IPS-18a (cell line): ENCODE measurements at regions not wholly inside any gene's neighbourhood (a gene's known extent, or its start where the extent isn't known, plus 50 kb on each side); places are given as distances from the start of the nearest gene placed in this dataset.

Experiments
- H3K27ac ChIP-seq: one replicate; pipeline ENCODE4 v1.5.1; 2013; ENCODE audit warnings: low read length
- H3K27me3 ChIP-seq: one replicate; pipeline ENCODE4 v1.6.1; 2013; ENCODE audit warnings: mild to moderate bottlenecking, low read length; ENCODE audit not compliant: control insufficient read depth, insufficient read depth
- H3K36me3 ChIP-seq: one replicate; pipeline ENCODE4 v1.6.1; 2013; ENCODE audit warnings: low read depth, low read length; ENCODE audit not compliant: control insufficient read depth
- H3K4me1 ChIP-seq: one replicate; pipeline ENCODE4 v1.6.1; 2013; ENCODE audit warnings: low read depth, low read length; ENCODE audit not compliant: control insufficient read depth
- H3K4me3 ChIP-seq: one replicate; pipeline ENCODE4 v1.5.1; 2013; ENCODE audit warnings: low read length
- H3K9ac ChIP-seq: one replicate; pipeline ENCODE4 v1.6.1; 2013; ENCODE audit warnings: mild to moderate bottlenecking, low read length, moderate library complexity
- H3K9me3 ChIP-seq: one replicate; pipeline ENCODE4 v1.6.1; 2013; ENCODE audit warnings: low read depth, low read length; ENCODE audit not compliant: control insufficient read depth

GRCh38 chr7:42389697-42390096 lies 152.7 kb upstream of the GLI3 start:
- no peak overlapping the region for H3K9ac ChIP-seq
- no peak overlapping the region for H3K4me3 ChIP-seq
- H3K27me3 ChIP-seq = no peaks in the 10 kb centered on the region
- H3K36me3 ChIP-seq = no peaks in the 10 kb centered on the region
- no peaks in the 10 kb centered on the region for H3K4me1 ChIP-seq
- H3K9me3 ChIP-seq = no peaks in the 10 kb centered on the region
- H3K27ac ChIP-seq = no peak overlapping the region

- Histone ChIP-seq H3K4me1 (no peaks in the 10 kb centered on the region), H3K9me3 (no peaks in the 10 kb centered on the region), H3K9ac (no peak overlapping the region), H3K27me3 (no peaks in the 10 kb centered on the region), H3K27ac (no peak overlapping the region), H3K36me3 (no peaks in the 10 kb centered on the region), H3K4me3 (no peak overlapping the region)
Measured at GRCh38 chr7:42385912-42386311, 148.9 kb upstream of the GLI3 start.

- no peak overlapping the region for H3K9ac ChIP-seq
- H3K9me3 ChIP-seq = no peaks in the 10 kb centered on the region
- H3K27me3 ChIP-seq = no peaks in the 10 kb centered on the region
- no peaks in the 10 kb centered on the region for H3K4me1 ChIP-seq
- H3K27ac ChIP-seq = no peak overlapping the region
- H3K36me3 ChIP-seq = no peaks in the 10 kb centered on the region
- H3K4me3 ChIP-seq = no peak overlapping the region
Measured at GRCh38 chr7:42381161-42381560, 144.2 kb upstream of the GLI3 start.

- Histone ChIP-seq H3K27ac (no peak overlapping the region), H3K4me3 (no peak overlapping the region), H3K27me3 (no peaks in the 10 kb centered on the region)
Measured at GRCh38 chr7:42380401-42380800, 143.4 kb upstream of the GLI3 start.

GRCh38 chr7:42378149-42378548 lies 141.1 kb upstream of the GLI3 start:
- Histone ChIP-seq H3K27me3 (no peaks in the 10 kb centered on the region), H3K9ac (no peak overlapping the region), H3K36me3 (no peaks in the 10 kb centered on the region), H3K9me3 (no peaks in the 10 kb centered on the region), H3K27ac (no peak overlapping the region), H3K4me3 (no peak overlapping the region), H3K4me1 (no peaks in the 10 kb centered on the region)

More at GRCh38 chr7:42380401-42380800, 143.4 kb upstream of the GLI3 start:
- H3K9ac ChIP-seq = no peak overlapping the region
- no peaks in the 10 kb centered on the region for H3K4me1 ChIP-seq
- no peaks in the 10 kb centered on the region for H3K36me3 ChIP-seq
- no peaks in the 10 kb centered on the region for H3K9me3 ChIP-seq

- no peaks in the 10 kb centered on the region for H3K27me3 ChIP-seq
- no peak overlapping the region for H3K4me3 ChIP-seq
- no peaks in the 10 kb centered on the region for H3K9me3 ChIP-seq
- H3K27ac ChIP-seq = no peak overlapping the region
- no peaks in the 10 kb centered on the region for H3K4me1 ChIP-seq
- H3K36me3 ChIP-seq = no peaks in the 10 kb centered on the region
- H3K9ac ChIP-seq = no peak overlapping the region
Measured at GRCh38 chr7:42373285-42373684, 136.3 kb upstream of the GLI3 start.

- no peaks in the 10 kb centered on the region for H3K36me3 ChIP-seq
- H3K9ac ChIP-seq = no peak overlapping the region
- H3K4me3 ChIP-seq = no peak overlapping the region
- H3K4me1 ChIP-seq = no peaks in the 10 kb centered on the region
- no peaks in the 10 kb centered on the region for H3K9me3 ChIP-seq
- no peaks in the 10 kb centered on the region for H3K27me3 ChIP-seq
- no peak overlapping the region for H3K27ac ChIP-seq
Measured at GRCh38 chr7:42372479-42372878, 135.5 kb upstream of the GLI3 start.

- no peaks in the 10 kb centered on the region for H3K36me3 ChIP-seq
- no peak overlapping the region for H3K27ac ChIP-seq
- no peaks in the 10 kb centered on the region for H3K4me1 ChIP-seq
- H3K9me3 ChIP-seq = no peaks in the 10 kb centered on the region
- H3K27me3 ChIP-seq = no peaks in the 10 kb centered on the region
- H3K4me3 ChIP-seq = no peak overlapping the region
- H3K9ac ChIP-seq = no peak overlapping the region
Measured at GRCh38 chr7:42359946-42360345, 122.9 kb upstream of the GLI3 start.

- peaks cover 11% of the 10 kb centered on the region for H3K4me1 ChIP-seq
- H3K9ac ChIP-seq = no peak overlapping the region
- H3K27me3 ChIP-seq = no peaks in the 10 kb centered on the region
- no peak overlapping the region for H3K4me3 ChIP-seq
- H3K27ac ChIP-seq = no peak overlapping the region
- no peaks in the 10 kb centered on the region for H3K9me3 ChIP-seq
- no peaks in the 10 kb centered on the region for H3K36me3 ChIP-seq
Measured at GRCh38 chr7:42351316-42351935, 114.4 kb upstream of the GLI3 start.

- H3K36me3 ChIP-seq = no peaks in the 10 kb centered on the region
- H3K27me3 ChIP-seq = no peaks in the 10 kb centered on the region
- no peak overlapping the region for H3K4me3 ChIP-seq
- peaks cover 15% of the 10 kb centered on the region for H3K4me1 ChIP-seq
- no peak overlapping the region for H3K27ac ChIP-seq
- no peak overlapping the region for H3K9ac ChIP-seq
- no peaks in the 10 kb centered on the region for H3K9me3 ChIP-seq
Measured at GRCh38 chr7:42350801-42351200, 113.8 kb upstream of the GLI3 start.

GRCh38 chr7:42348631-42349030 lies 111.6 kb upstream of the GLI3 start:
- Histone ChIP-seq H3K4me1 (peaks cover 26% of the 10 kb centered on the region), H3K9ac (no peak overlapping the region)

GRCh38 chr7:42348071-42348470 lies 111.1 kb upstream of the GLI3 start:
- Histone ChIP-seq H3K36me3 (no peaks in the 10 kb centered on the region), H3K9me3 (no peaks in the 10 kb centered on the region)

More at GRCh38 chr7:42348631-42349030, 111.6 kb upstream of the GLI3 start:
- Histone ChIP-seq H3K27ac (no peak overlapping the region), H3K36me3 (no peaks in the 10 kb centered on the region), H3K4me3 (no peak overlapping the region), H3K9me3 (no peaks in the 10 kb centered on the region), H3K27me3 (no peaks in the 10 kb centered on the region)

More at GRCh38 chr7:42348071-42348470, 111.1 kb upstream of the GLI3 start:
- peaks cover 26% of the 10 kb centered on the region for H3K4me1 ChIP-seq
- no peak overlapping the region for H3K9ac ChIP-seq
- no peak overlapping the region for H3K4me3 ChIP-seq
- H3K27me3 ChIP-seq = no peaks in the 10 kb centered on the region
- H3K27ac ChIP-seq = no peak overlapping the region
